ENCODE measurements at regions not wholly inside any gene's neighbourhood (a gene's known extent, or its start where the extent isn't known, plus 50 kb on each side); places are given as distances from the start of the nearest gene placed in this dataset.
A peak's percentile ranks its signal among the peaks of the same experiment; 100 is the strongest.
"Not testable (repeated sequence)": the region's sequence is repeated elsewhere in the genome, so short reads cannot be mapped to it uniquely, and the experiment has no call there.

- Histone ChIP-seq H2AFZ (ENCODE audit: low read length) (no peak overlapping the region), H3K27ac (ENCODE audit: low read length) (no peak overlapping the region), H3K27me3 (replicated peaks; ENCODE audit: insufficient read depth, low read length) (no peaks in the 10 kb centered on the region; the same call in 1 of the 2 replicates), H3K36me3 (replicated peaks; ENCODE audit: insufficient read depth, low read length) (no peaks in the 10 kb centered on the region), H3K9ac (ENCODE audit: low read length) (no peak overlapping the region), H3K9me2 (replicated peaks; ENCODE audit: insufficient read depth, low read length) (no peaks in the 10 kb centered on the region), H3K9me3 (replicated peaks; ENCODE audit: insufficient read depth, low read length) (no peaks in the 10 kb centered on the region), H3K79me2 (ENCODE audit: low read length) (no peaks in the 10 kb centered on the region), H3K4me2 (ENCODE audit: low read depth, low read length) (peak overlapping the region; percentile 49; the same call in 1 of the 2 replicates), H4K20me1 (ENCODE audit: insufficient read depth, low read length) (no peaks in the 10 kb centered on the region), H3K4me3 (ENCODE audit: low read length) (no peak overlapping the region), H3K4me1 (ENCODE audit: low read length) (no peaks in the 10 kb centered on the region), H3F3A (ENCODE audit: insufficient read depth, low read length) (peaks cover 11% of the 10 kb centered on the region; the same call in 1 of the 2 replicates)
- no peak for DNase-seq
- no peak for TF ChIP-seq EZH2 (optimal IDR thresholded peaks at IDR 0.05; ENCODE audit: low read depth, low read length)
- TF ChIP-seq, protein P1, sequence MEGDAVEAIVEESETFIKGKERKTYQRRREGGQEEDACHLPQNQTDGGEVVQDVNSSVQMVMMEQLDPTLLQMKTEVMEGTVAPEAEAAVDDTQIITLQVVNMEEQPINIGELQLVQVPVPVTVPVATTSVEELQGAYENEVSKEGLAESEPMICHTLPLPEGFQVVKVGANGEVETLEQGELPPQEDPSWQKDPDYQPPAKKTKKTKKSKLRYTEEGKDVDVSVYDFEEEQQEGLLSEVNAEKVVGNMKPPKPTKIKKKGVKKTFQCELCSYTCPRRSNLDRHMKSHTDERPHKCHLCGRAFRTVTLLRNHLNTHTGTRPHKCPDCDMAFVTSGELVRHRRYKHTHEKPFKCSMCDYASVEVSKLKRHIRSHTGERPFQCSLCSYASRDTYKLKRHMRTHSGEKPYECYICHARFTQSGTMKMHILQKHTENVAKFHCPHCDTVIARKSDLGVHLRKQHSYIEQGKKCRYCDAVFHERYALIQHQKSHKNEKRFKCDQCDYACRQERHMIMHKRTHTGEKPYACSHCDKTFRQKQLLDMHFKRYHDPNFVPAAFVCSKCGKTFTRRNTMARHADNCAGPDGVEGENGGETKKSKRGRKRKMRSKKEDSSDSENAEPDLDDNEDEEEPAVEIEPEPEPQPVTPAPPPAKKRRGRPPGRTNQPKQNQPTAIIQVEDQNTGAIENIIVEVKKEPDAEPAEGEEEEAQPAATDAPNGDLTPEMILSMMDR (IDR thresholded peaks at IDR 0.05; ENCODE audit: low read length) = no peak
- TF ChIP-seq EZH2phosphoT487 (IDR thresholded peaks at IDR 0.05; ENCODE audit: low read length) = no peak
These were observed 194.9 kb upstream of the ZNF184 start for GRCh38 chr6:27667657-27668441.

DNA sequence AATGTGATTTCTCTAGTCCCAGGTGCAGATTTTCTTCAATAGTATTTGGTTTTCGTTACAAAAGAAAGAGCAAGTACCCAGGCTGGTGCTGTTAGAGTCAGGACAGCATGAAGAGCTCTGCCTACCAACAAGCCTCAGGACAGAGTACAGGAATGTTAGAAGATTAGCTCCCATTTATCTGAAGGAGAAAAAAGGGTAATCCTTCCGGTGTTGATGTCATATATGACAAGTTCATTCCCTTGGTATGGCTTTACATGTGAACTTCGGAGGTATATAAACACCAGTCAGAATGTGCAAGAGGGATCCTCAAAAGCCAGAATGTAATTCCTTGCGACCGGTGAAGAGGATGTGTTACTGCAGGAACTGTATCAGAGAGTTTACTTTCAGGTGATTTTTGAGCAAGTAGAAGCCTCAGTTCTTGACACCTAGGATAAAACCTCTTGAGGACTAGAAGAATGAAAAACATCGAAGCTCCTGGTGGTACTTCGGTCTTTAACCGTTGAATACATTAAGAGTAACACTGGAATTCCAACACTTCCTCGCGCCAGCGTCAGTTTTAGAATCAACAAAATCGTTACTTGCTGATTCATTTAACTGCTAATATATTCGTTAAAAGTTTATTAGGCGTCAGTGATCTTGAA, 194.2 kb upstream of the ZNF184 start:
- H3K27ac ChIP-seq (ENCODE audit: low read length) = no peak overlapping the region
- H3K9me3 ChIP-seq (replicated peaks; ENCODE audit: insufficient read depth, low read length) = no peaks in the 10 kb centered on the region
- no peaks in the 10 kb centered on the region for H3K79me2 ChIP-seq (ENCODE audit: low read length)
- no peak overlapping the region for H3K9ac ChIP-seq (ENCODE audit: low read length)
- no peaks in the 10 kb centered on the region for H3K9me2 ChIP-seq (replicated peaks; ENCODE audit: insufficient read depth, low read length)
- no peak for DNase-seq
- no peak overlapping the region for H2AFZ ChIP-seq (ENCODE audit: low read length)
- H4K20me1 ChIP-seq (ENCODE audit: insufficient read depth, low read length) = no peaks in the 10 kb centered on the region
- no peak overlapping the region for H3K4me3 ChIP-seq (ENCODE audit: low read length)
- H3F3A ChIP-seq (ENCODE audit: insufficient read depth, low read length) = peaks cover 4% of the 10 kb centered on the region; the same call in 1 of the 2 replicates
- H3K27me3 ChIP-seq (replicated peaks; ENCODE audit: insufficient read depth, low read length) = no peaks in the 10 kb centered on the region; the same call in 1 of the 2 replicates
- H3K36me3 ChIP-seq (replicated peaks; ENCODE audit: insufficient read depth, low read length) = no peaks in the 10 kb centered on the region
- no peaks in the 10 kb centered on the region for H3K4me1 ChIP-seq (ENCODE audit: low read length)
- no peak overlapping the region for H3K4me2 ChIP-seq (ENCODE audit: low read depth, low read length)
- TF ChIP-seq, protein P1 (IDR thresholded peaks at IDR 0.05; ENCODE audit: low read length) = no peak
- TF ChIP-seq EZH2 (optimal IDR thresholded peaks at IDR 0.05; ENCODE audit: low read depth, low read length) (no peak), EZH2phosphoT487 (IDR thresholded peaks at IDR 0.05; ENCODE audit: low read length) (no peak)

DNA sequence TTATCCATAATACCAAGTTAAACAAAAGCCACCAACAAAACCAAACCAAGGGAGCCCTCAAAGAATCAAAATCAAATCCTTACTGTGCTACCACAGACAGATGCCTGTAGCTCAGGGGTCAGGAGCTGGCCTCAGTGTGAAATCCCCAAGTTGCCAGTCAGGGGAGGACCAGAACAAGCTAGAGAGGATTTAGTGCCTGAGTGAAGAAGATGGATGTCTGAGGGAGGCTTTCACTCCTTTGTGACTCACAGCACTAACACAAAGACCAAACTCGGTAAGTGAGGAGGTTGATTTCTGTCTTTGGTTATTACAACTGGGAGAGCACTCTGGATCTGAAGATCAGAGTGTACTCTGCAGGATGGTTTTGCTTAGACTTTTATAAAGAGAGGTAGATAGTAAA, 189.9 kb upstream of the ZNF184 start:
- Histone ChIP-seq H3K27ac (ENCODE audit: low read length) (no peak overlapping the region), H3K79me2 (ENCODE audit: low read length) (no peaks in the 10 kb centered on the region), H2AFZ (ENCODE audit: low read length) (no peak overlapping the region), H4K20me1 (ENCODE audit: insufficient read depth, low read length) (no peaks in the 10 kb centered on the region), H3K27me3 (replicated peaks; ENCODE audit: insufficient read depth, low read length) (no peaks in the 10 kb centered on the region; the same call in 1 of the 2 replicates), H3K4me2 (ENCODE audit: low read depth, low read length) (no peak overlapping the region), H3K36me3 (replicated peaks; ENCODE audit: insufficient read depth, low read length) (no peaks in the 10 kb centered on the region), H3K9me3 (replicated peaks; ENCODE audit: insufficient read depth, low read length) (no peaks in the 10 kb centered on the region), H3K4me3 (ENCODE audit: low read length) (no peak overlapping the region), H3K4me1 (ENCODE audit: low read length) (no peaks in the 10 kb centered on the region), H3K9ac (ENCODE audit: low read length) (no peak overlapping the region), H3K9me2 (replicated peaks; ENCODE audit: insufficient read depth, low read length) (no peaks in the 10 kb centered on the region), H3F3A (ENCODE audit: insufficient read depth, low read length) (no peaks in the 10 kb centered on the region)
- DNase-seq = no peak
- no peak for TF ChIP-seq EZH2 (optimal IDR thresholded peaks at IDR 0.05; ENCODE audit: low read depth, low read length)
- no peak for TF ChIP-seq EZH2phosphoT487 (IDR thresholded peaks at IDR 0.05; ENCODE audit: low read length)
- TF ChIP-seq, protein P1 (IDR thresholded peaks at IDR 0.05; ENCODE audit: low read length) = no peak

- not testable (repeated sequence) for H3K9me2 ChIP-seq (replicated peaks; ENCODE audit: insufficient read depth, low read length); H3K27me3 ChIP-seq (replicated peaks; ENCODE audit: insufficient read depth, low read length); DNase-seq; H4K20me1 ChIP-seq (ENCODE audit: insufficient read depth, low read length); H2AFZ ChIP-seq (ENCODE audit: low read length); H3K27ac ChIP-seq (ENCODE audit: low read length); H3K9me3 ChIP-seq (replicated peaks; ENCODE audit: insufficient read depth, low read length); H3K79me2 ChIP-seq (ENCODE audit: low read length); H3K4me1 ChIP-seq (ENCODE audit: low read length); H3K36me3 ChIP-seq (replicated peaks; ENCODE audit: insufficient read depth, low read length); H3K4me2 ChIP-seq (ENCODE audit: low read depth, low read length); H3K4me3 ChIP-seq (ENCODE audit: low read length); H3K9ac ChIP-seq (ENCODE audit: low read length); H3F3A ChIP-seq (ENCODE audit: insufficient read depth, low read length)
These were observed 189.3 kb upstream of the ZNF184 start for GRCh38 chr6:27662212-27662611.

DNA sequence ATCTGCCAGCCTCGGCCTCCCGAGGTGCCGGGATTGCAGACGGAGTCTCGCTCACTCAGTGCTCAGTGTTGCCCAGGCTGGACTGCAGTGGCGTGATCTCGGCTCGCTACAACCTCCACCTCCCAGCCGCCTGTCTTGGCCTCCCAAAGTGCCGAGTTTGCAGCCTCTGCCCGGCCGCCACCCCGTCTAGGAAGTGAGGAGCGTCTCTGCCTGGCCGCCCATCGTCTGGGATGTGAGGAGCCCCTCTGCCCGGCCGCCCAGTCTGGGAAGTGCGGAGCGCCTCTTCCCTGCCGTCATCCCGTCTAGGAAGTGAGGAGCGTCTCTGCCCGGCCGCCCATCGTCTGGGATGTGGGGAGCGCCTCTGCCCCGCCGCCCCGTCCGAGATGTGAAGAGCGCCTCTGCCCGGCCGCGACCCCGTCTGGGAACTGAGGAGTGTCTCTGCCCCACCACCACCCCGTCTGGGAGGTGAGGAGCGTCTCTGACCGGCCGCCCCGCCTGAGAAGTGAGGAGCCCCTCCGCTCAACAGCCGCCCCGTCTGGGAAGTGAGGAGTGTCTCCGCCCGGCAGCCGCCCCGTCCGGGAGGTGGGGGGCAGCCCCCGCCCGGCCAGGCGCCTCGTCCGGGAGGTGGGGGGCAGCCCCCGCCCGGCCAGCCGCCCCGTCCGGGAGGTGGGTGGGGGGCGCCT, 180.4 kb upstream of the ZNF184 start:
- not testable (repeated sequence) for H3F3A ChIP-seq (ENCODE audit: insufficient read depth, low read length); H3K9me3 ChIP-seq (replicated peaks; ENCODE audit: insufficient read depth, low read length); H3K36me3 ChIP-seq (replicated peaks; ENCODE audit: insufficient read depth, low read length); H3K4me2 ChIP-seq (ENCODE audit: low read depth, low read length); H3K79me2 ChIP-seq (ENCODE audit: low read length); DNase-seq; H3K27me3 ChIP-seq (replicated peaks; ENCODE audit: insufficient read depth, low read length); H3K4me1 ChIP-seq (ENCODE audit: low read length); H2AFZ ChIP-seq (ENCODE audit: low read length); H3K4me3 ChIP-seq (ENCODE audit: low read length); H3K9me2 ChIP-seq (replicated peaks; ENCODE audit: insufficient read depth, low read length); H3K27ac ChIP-seq (ENCODE audit: low read length); H3K9ac ChIP-seq (ENCODE audit: low read length); H4K20me1 ChIP-seq (ENCODE audit: insufficient read depth, low read length)
